GM19023 (cell line): ENCODE measurements at regions not wholly inside any gene's neighbourhood (a gene's known extent, or its start where the extent isn't known, plus 50 kb on each side); places are given as distances from the start of the nearest gene placed in this dataset.

Experiments
- ATAC-seq: cut with Tn5 transposase; IDR thresholded peaks from one replicate; pipeline ENCODE4 v1.9.1; 2021; ENCODE audit warnings: mild to moderate bottlenecking, moderate library complexity; ENCODE audit not compliant: unreplicated experiment

DNA sequence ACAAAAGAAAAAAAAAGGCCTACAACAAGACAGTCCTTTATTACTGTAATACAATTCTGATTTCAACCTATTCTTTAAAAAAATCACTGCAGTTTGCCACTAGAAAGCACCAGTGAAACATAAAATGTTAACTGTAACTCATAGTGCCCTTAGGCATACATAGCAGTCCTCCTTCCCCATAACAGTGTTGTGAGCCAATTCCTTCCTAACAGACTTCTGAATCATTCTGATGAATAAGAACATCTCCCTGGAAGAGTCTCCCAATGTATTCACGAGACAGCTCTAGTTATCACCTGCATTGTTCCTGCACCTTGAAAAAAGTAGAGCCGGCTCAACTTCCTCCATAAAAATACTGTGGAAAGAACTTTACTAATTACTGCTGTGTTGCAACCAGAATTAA, 213.6 kb upstream of the FSCB start:
- ATAC-seq = no peak

DNA sequence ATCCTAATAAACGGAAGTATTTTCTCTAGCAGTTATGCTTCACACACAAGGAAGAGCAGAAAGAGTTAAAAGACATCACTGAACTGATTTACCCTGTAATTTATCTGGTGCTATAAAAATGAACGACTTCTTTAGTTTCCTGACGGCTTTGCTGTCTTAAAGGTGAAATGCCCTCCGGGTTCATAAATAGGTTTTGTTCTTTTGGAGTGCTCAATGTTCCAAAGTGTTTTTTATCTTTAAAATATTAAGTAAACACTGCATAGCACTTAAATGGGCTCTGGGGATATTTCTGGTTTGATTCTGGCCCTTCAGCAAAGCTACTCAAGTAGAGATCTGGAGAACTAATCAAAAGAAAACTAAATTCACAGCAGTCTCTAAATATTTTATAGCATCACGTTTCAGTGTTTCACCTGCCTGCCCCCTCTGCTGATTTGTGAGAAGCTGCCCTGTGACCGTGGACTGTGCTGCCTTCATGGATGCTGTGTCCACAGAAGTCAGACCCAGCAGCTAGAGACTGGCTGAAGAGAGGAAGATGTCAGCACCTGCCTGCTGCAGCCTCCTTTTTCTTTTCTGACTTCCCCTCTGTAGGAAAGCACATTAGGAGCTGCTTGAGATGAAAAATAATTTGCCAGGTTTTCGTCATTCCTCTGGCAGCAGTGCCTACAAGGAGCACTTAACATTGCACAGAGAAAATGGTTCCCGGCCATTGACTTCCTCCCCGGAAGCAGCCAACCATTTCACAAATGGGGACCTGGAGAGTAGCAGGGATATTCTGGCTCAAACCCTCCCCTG, 205.1 kb upstream of the FSCB start:
- no peak for ATAC-seq

- no peak for ATAC-seq
Observed at GRCh38 chr14:44701563-44702263, 194.6 kb upstream of the FSCB start.

DNA sequence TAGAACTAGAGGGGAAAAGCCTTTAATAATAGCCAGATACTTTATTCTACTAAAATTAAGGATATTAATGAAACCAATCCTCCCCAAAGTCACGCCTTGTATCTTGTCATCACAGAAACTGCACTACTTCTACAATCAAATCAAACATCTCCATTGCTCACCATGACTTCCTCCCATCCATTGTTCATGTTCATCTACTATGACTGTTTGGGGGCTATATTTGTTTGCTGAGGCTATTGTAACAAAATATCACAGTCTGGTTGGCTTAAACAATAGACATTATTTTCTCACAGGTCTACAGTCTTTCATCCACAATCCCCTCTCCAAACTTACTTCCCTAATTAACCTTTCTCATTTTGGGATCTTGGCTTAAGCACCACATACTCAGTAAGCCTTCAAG, 193.6 kb upstream of the FSCB start:
- ATAC-seq = no peak

- no peak for ATAC-seq
Observed at GRCh38 chr14:44700184-44700583, 193.1 kb upstream of the FSCB start.

GRCh38 chr14:44699391-44699790, 192.3 kb upstream of the FSCB start:
- no peak for ATAC-seq

DNA sequence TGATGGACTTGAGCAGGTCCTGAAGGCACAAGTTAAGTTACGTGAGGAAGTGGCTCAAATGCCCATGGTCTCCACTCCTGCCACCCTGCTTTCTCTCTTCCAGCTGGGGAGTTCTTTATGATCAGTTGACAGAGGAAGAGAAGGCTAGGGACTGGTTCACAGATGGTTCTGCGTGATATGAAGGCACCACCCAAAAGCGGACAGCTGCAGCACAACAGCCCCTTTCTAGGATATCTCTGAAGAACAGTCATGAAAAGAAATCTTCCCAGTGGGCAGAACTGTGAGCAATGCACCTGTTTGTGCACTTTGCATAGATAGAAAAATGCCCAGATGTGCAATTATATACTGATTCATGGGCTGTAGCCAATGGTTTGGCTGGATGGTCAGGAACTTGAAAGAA, 162.4 kb upstream of the FSCB start:
- ATAC-seq = no peak

- no peak for ATAC-seq
Observed at GRCh38 chr14:44663136-44663535, 156.1 kb upstream of the FSCB start.

DNA sequence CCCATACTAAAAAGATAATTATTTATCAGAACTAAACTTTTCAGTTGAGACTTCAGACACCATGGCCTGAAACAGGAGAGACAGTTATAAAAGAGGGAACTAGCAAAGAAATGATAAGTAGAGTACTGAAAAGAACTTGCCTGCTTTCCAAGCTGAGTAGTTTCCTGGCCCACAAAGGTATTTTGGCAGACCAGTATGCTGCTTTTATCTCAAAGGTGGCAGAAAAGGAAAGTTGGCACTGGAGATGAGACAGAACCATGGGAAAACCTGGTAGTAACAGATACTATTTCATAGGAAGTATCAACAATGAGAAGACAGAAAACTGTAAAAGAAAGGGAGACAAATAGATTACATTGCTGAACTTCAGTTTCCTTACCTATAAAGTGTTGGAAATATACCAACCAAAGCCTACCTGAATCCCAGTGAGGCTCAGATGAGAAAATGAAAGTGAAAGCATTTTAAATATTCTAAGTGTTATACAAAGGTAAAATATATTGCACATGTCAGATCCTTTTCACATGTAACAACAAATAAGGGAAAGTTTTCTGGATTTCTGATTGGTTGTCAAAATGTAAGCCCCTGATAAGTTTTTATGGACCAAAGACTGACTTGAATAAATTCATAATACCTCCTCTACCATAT, 155.3 kb upstream of the FSCB start:
- ATAC-seq = no peak

GRCh38 chr14:44658389-44658696, 151.3 kb upstream of the FSCB start:
- ATAC-seq = no peak

DNA sequence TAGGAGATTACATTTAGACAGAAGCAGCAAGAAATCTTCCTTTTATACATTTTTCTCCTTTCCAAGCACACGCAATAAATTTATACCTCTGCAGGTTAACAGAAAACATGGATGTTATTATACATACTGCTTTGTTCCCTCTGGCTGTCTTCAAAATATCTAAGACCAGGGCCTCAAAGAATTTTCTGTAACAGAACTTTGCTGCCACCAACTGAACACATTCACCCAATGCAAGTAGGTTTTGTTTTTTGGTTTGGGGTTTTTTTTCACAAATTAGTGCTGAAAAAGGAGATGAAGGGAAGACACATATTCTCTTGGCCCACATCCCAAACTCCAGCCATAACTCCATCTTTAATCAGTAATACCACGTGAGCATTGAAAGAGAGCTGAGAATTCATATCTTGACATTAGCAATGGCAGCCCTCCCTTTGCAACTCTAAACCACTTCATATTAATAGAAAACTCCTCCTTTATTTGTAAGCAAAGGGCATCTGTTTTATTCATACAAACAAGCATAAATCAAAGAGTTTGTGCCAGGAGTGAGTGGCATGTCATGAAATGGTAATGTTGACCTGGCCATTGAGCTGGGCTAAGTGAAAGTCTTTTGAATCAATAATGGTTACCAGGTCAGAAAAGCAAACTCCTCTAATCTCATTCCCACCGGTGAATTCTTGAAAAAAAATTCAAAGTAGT, 150.8 kb upstream of the FSCB start:
- no peak for ATAC-seq

GRCh38 chr14:44657203-44657602, 150.1 kb upstream of the FSCB start:
- ATAC-seq = no peak

DNA sequence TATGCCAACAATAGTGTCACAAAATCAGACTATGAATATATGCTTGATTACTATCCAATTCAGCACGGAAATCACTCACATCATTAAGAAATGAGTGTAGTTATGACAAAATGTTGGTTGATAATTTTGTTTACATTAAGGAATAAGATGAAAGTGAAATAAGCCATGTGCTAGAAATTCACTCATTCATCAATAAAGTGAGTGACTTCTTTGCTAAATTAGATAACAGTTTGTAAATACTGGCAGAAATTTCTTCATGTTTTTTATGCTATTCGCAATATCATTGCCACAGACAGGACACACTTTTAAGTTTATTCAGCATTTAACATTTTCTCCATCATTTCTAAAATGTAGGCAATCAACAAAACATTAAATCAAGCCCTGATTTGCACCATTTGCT, 147.5 kb upstream of the FSCB start:
- no peak for ATAC-seq

DNA sequence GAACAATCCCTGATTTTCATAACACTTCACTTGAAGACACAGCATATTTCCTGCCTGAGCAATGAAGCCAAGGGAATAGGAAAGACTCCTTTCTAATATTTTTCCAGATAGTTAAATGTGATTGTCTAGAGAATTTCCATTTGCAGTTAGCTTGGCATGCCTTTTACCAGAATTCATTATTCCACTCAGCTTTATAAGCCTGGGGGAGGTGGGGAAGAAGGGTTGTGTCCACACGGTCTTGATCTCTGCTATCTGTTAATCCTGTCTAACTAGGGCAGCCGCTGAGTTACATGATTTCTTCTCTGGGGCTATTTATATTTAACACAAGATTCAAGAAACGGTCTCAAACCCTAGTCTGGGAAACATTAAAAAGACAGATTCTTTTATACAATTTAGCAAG, 146.6 kb upstream of the FSCB start:
- ATAC-seq = no peak

- ATAC-seq = no peak
Observed at GRCh38 chr14:44652640-44653039, 145.6 kb upstream of the FSCB start.

GRCh38 chr14:44649061-44649460, 142.0 kb upstream of the FSCB start:
- no peak for ATAC-seq

GRCh38 chr14:44640416-44640815, 133.3 kb upstream of the FSCB start:
- ATAC-seq = no peak

- no peak for ATAC-seq
Observed at GRCh38 chr14:44639781-44640385, 132.8 kb upstream of the FSCB start.

- no peak for ATAC-seq
Observed at GRCh38 chr14:44634692-44635091, 127.6 kb upstream of the FSCB start.

DNA sequence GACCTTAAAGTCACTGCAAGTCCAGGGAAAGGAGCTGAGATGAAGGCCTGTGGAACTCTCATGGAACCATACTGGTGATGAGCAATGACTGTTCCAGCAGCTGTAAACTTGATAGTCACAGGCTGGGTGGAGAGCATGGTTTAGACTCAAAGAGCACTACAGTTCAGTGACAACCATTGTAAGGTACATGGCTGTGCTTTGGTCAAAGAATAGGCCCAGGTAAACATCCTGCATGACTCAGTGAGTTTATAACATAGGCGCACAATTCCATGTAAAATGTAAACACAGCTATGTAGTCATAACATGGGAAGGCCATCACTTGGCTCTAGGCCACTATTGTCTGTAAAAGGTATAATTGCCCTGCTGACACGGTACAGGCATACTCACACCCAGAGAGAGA, 119.3 kb upstream of the FSCB start:
- ATAC-seq = no peak

- ATAC-seq = no peak
Observed at GRCh38 chr14:44625098-44625497, 118.0 kb upstream of the FSCB start.
